Kidney glomerular epithelial cell (primary cell): ENCODE measurements at regions not wholly inside any gene's neighbourhood (a gene's known extent, or its start where the extent isn't known, plus 50 kb on each side); places are given as distances from the start of the nearest gene placed in this dataset.
"Not testable (repeated sequence)": the region's sequence is repeated elsewhere in the genome, so short reads cannot be mapped to it uniquely, and the experiment has no call there.

Experiments used
- DNase-seq: peaks from one replicate; lab custom pipeline; 2025; lab: John Stamatoyannopoulos, UW

DNA sequence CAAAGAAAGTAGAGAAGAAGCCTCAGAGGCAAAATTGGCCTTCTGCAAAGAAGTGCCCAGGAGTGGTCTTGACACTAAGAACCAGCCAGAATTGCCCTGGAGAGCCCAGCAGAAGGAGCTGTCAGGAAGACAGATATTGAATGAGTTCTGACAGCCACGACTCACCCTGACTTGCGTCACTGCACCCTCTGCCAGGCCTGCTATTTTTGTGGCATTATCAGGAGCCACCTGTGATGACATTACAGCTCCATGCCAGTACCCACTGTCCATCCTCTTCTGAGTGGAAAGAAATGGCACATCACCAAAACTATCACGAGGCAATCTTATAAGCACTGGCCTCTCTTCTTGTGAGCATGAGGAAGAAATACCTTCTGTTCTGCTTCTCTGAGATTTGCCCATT, 67.7 kb downstream of the SMIM20 start:
- DNase-seq = no peak

DNA sequence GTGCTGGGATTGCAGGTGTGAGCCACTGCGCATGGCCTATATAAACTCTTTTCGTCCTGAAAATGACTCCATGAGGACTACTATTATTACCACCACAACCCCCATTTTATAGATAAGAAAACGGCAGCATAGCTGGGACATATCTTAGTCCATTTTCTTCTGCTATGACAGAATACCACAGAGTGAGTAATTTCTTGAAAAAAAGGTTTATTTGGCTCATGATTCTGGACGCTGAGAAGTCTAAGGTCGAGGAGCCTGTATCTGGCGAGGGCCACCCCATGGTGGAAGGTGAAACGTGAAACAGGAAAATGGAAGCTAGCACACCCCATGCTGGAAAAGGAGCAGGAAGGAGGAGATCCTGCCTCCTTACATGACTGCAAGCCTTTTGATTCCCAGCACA, 68.9 kb downstream of the SMIM20 start:
- DNase-seq = no peak

- no peak for DNase-seq
Measured at GRCh38 chr4:25984266-25984665, 70.2 kb downstream of the SMIM20 start.

- DNase-seq = no peak
Measured at GRCh38 chr4:25984796-25985195, 70.8 kb downstream of the SMIM20 start.

- DNase-seq = no peak
Measured at GRCh38 chr4:25986807-25987206, 72.8 kb downstream of the SMIM20 start.

GRCh38 chr4:25991340-25991739, 77.3 kb downstream of the SMIM20 start:
- no peak for DNase-seq

- DNase-seq = no peak
Measured at GRCh38 chr4:25993395-25994185, 79.6 kb downstream of the SMIM20 start.

- not testable (repeated sequence) for DNase-seq
Measured at GRCh38 chr4:25994577-25994976, 80.6 kb downstream of the SMIM20 start.

GRCh38 chr4:26000274-26000950, 86.4 kb downstream of the SMIM20 start:
- DNase-seq = no peak

DNA sequence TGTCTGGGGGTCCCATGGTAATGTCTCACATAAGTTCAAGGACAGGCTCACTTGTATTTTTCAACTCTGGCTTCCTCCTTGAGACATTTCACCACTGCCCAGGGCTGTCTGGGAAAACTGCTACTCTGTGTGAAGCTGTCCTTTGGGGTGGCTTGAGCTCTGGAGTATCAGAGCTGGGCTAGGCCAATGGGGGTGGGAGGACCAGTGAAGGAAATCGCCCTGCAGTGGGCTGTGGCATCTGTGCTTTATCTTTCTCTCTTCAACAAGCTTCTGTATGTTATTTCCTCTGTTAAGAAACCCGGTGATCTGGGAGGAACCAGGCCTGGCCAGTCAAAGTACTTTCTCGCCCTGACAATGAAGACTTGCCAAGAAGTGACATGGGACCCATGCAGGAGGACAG, 87.4 kb downstream of the SMIM20 start:
- DNase-seq = no peak

DNA sequence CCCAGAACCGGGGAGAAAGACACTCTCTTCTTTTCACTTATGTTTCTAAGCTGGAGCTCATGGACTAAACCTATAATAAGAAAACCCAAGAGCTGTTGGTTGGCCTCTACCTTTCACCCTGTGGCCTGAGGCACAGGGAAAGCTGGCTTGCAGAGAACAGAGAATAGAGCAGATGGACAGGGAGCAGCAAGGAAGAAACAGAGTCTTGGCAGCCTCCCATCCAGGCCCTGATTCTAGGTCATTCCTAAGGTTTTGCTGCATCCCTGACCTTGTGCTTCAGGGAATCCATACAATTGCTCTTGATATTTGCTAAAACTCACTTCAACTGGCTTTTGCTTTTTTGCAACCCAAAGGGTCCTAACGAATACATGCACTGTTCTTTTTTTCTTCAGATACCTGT, 87.8 kb downstream of the SMIM20 start:
- no peak for DNase-seq

- DNase-seq = no peak
Measured at GRCh38 chr4:26003056-26003455, 89.0 kb downstream of the SMIM20 start.

DNA sequence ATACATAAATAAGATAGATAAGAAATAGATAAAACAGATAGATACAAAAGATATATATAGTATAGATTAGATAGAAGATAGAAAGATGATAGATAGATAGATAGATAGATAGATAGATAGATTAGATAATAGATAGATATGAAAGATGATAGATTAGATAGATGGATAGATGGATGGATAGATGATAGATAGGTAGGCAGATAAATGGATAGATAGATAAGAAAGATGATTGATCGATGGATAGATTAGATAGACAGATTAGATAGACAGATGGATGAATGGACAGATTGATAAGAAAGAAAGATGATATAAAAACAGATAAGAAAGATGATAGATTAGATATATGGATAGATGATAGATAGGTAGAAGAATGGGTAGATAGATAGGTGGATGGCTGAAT, 90.3 kb downstream of the SMIM20 start:
- no peak for DNase-seq

- DNase-seq = no peak
Measured at GRCh38 chr4:26005764-26006163, 91.7 kb downstream of the SMIM20 start.

GRCh38 chr4:26008737-26009136, 94.7 kb downstream of the SMIM20 start:
- no peak for DNase-seq

DNA sequence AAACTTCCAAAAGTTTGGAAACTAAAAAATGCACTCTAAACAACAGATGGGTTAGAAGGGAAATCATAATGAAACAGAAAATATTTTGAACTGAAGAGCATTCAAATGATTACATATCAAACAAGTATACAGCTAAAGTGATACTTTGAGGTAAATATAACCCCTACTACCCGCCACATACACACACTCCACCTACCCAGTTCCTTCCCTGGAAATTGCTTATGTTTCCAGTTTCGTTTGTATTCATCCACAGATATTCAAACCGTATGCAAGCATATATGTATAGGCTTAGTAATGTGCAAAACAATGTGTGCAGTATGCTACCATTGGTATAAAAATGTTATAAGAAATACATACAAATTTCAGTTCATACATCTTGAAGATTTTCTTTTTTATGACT, 95.5 kb downstream of the SMIM20 start:
- DNase-seq = no peak

- no peak for DNase-seq
Measured at GRCh38 chr4:26010304-26010703, 96.3 kb downstream of the SMIM20 start.

DNA sequence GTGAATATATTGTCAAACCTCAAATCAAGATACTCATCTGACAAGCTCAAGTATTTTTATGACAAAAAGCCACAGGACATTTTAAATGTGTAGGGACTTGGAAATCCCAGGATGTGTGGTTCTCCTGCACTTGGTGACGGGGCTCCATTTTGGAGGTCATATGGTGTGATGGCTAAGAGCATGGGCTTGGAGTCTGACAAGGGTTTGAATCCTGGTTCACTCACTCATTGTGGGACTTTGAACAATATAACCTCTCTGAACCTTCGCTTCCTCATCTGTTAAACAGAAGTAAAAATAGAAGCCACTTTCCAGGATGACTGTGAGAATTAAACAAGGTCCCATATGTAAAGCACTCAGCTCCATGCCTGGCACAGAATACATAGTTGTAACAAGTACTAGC, 99.6 kb downstream of the SMIM20 start:
- DNase-seq = no peak

DNA sequence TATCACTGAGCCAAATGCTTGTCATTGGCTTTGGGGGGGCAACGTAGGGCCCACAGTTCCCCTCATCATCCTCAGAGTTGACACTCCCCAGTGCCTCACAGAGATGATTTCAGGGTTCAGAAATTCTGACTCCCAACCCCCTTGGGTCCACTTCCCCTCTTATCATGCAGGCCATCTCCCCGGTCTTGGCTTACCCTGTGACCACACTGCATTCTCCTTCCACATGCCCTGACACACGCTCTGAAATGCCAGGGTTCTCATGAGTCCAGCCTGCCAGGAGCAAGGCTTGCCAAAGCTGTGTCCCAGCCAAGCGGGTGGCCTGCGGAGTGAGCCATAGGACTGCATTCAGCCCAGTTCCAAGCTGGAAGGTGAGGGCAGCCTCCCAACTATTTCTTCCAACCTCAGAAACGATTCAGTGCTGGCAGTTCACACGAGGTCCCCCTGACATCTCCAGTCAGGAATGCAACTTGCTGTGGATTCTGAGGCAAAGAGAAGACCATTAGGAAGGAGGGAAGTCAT, 101.2 kb downstream of the SMIM20 start:
- peak; percentile 15 for DNase-seq

GRCh38 chr4:26015906-26016305, 101.9 kb downstream of the SMIM20 start:
- no peak for DNase-seq

GRCh38 chr4:26017531-26017930, 103.5 kb downstream of the SMIM20 start:
- DNase-seq = no peak

DNA sequence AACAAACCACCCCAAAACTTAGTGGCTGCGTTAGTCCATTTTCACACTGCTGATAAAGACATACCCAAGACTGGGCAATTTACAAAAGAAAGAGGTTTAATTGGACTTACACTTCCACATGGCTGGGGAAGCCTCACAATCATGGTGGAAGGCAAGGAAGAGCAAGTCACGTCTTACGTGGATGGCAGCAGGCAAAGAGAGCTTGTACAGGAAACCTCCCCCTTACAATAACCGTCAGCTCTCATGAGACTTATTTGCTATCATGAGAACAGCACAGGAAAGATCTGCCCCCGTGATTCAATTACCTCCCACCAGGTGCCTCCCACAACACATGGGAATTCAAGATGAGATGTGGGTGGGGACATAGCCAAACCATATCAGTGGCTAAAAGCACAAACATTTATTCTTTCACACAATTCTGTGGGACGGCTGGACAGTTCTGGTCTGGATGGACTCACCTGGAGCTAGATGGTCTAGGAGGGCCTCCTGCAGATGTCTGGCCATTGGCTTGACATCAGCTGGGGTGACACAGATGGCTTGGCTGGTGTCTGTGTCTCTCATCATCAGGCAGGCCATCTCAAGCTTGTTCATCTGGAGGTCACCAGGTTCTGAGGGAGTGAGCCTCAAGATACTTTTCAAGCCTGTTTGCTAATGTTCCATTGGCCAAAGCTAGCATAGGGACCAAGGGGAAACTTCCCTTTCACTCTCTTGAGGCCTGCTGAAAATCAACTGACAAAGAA, 104.1 kb downstream of the SMIM20 start:
- not testable (repeated sequence) for DNase-seq
